ENCODE measurements at regions not wholly inside any gene's neighbourhood (a gene's known extent, or its start where the extent isn't known, plus 50 kb on each side); places are given as distances from the start of the nearest gene placed in this dataset.

- no peak for TF ChIP-seq GLIS3 (CRISPR knock-in tag; IDR thresholded peaks at IDR 0.05)
- no peak for TF ChIP-seq PATZ1 (CRISPR knock-in tag; IDR thresholded peaks at IDR 0.05; ENCODE audit: borderline replicate concordance)
- no peak for TF ChIP-seq POU6F1 (CRISPR knock-in tag; IDR thresholded peaks at IDR 0.05; ENCODE audit: borderline replicate concordance, low read depth)
- no peak for TF ChIP-seq SNAI2 (CRISPR knock-in tag; IDR thresholded peaks at IDR 0.05)
- no peak for TF ChIP-seq ZFP3 (CRISPR knock-in tag; IDR thresholded peaks at IDR 0.05)
- TF ChIP-seq PPARA (CRISPR knock-in tag; IDR thresholded peaks at IDR 0.05; ENCODE audit: borderline replicate concordance): no peak
- no peak for TF ChIP-seq ZNF8 (CRISPR knock-in tag; IDR thresholded peaks at IDR 0.05)
- TF ChIP-seq BACH2 (CRISPR knock-in tag; IDR thresholded peaks at IDR 0.05; ENCODE audit: borderline replicate concordance): no peak
- TF ChIP-seq CREB5 (CRISPR knock-in tag; IDR thresholded peaks at IDR 0.05; ENCODE audit: low read depth): no peak
- no peak for TF ChIP-seq ZFP30 (CRISPR knock-in tag; IDR thresholded peaks at IDR 0.05)
- no peak for TF ChIP-seq ARNTL (CRISPR knock-in tag; IDR thresholded peaks at IDR 0.05; ENCODE audit: borderline replicate concordance, low read depth)
- TF ChIP-seq ISL1 (CRISPR knock-in tag; IDR thresholded peaks at IDR 0.05): no peak
- TF ChIP-seq RARB (CRISPR knock-in tag; IDR thresholded peaks at IDR 0.05): no peak
These were observed 291.2 kb upstream of the DDX18 start for GRCh38 chr2:117523267-117523666.
